A549 (cell line): ENCODE measurements at regions not wholly inside any gene's neighbourhood (a gene's known extent, or its start where the extent isn't known, plus 50 kb on each side); places are given as distances from the start of the nearest gene placed in this dataset.

Experiments
- CEBPB ChIP-seq, 2 experiments: fragments of >200 bp in 1 of 2; sonication (Bioruptor Twin) in 1 of 2; formaldehyde crosslinking in 1 of 2; IDR thresholded peaks; 2 replicates each; pipeline ENCODE4 v1.6.1; 2012 to 2016
- CHD2 ChIP-seq: fragments of 150-350 bp; IDR thresholded peaks from 2 replicates; pipeline ENCODE4 v1.6.1; 2014; ENCODE audit warnings: low read length; ENCODE audit not compliant: partially characterized antibody
- EP300 ChIP-seq, 2 experiments: fragments of >200 bp; sonication (Bioruptor Twin); formaldehyde crosslinking; IDR thresholded peaks; 2 replicates in 1 of 2; 3 replicates in 1 of 2; pipeline ENCODE4 v1.6.1; 2016 to 2017
- NFE2L2 ChIP-seq: fragments of 150-350 bp; conservative IDR thresholded peaks from 2 replicates; pipeline ENCODE4 v1.6.1; 2014; ENCODE audit warnings: low read length
- POLR2A ChIP-seq: IDR thresholded peaks from 2 replicates; pipeline ENCODE4 v1.6.1; 2012; ENCODE audit warnings: mild to moderate bottlenecking, low read length
- TF ChIP-seq, protein P1 (sequence below): fragments of >200 bp; sonication (Bioruptor Twin); formaldehyde crosslinking; IDR thresholded peaks from 3 replicates; pipeline ENCODE4 v1.5.1; 2016

DNA sequence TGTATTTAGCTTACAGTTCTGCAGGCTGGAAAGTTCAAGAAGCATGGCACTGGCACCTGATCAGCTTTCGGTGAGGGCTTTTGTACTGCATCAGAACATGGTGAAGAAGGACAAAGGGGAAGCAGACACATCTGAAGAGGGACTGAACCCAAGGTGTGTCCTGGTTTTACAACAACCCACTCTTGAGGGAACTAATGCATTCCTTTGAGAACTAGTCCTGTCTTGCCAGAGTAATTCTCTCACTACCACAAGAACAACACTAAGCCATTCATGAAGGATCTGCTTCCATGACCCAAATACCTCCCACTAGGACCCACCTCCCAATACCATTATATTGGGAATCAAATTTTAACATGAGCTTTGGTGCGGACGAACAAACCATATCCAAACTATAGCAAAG lies 93.6 kb downstream of the RFC3 start:
- TF ChIP-seq, protein P1, sequence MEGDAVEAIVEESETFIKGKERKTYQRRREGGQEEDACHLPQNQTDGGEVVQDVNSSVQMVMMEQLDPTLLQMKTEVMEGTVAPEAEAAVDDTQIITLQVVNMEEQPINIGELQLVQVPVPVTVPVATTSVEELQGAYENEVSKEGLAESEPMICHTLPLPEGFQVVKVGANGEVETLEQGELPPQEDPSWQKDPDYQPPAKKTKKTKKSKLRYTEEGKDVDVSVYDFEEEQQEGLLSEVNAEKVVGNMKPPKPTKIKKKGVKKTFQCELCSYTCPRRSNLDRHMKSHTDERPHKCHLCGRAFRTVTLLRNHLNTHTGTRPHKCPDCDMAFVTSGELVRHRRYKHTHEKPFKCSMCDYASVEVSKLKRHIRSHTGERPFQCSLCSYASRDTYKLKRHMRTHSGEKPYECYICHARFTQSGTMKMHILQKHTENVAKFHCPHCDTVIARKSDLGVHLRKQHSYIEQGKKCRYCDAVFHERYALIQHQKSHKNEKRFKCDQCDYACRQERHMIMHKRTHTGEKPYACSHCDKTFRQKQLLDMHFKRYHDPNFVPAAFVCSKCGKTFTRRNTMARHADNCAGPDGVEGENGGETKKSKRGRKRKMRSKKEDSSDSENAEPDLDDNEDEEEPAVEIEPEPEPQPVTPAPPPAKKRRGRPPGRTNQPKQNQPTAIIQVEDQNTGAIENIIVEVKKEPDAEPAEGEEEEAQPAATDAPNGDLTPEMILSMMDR = no peak
- TF ChIP-seq NFE2L2 (no peak), EP300 (IDR thresholded peaks at IDR 0.05) (no peak), CEBPB (IDR thresholded peaks at IDR 0.05) (no peak), POLR2A (no peak), CHD2 (no peak)
